ENCODE measurements at regions not wholly inside any gene's neighbourhood (a gene's known extent, or its start where the extent isn't known, plus 50 kb on each side); places are given as distances from the start of the nearest gene placed in this dataset.

- H3K27ac ChIP-seq (ENCODE audit: low read depth in 1 of 2, low read length in 2 of 2), result no peak overlapping the region
- peaks cover 0 to 7% of the 10 kb centered on the region in 2 donors for H3K4me1 ChIP-seq (ENCODE audit: control insufficient read depth in 1 of 2, insufficient read depth in 2 of 2, low read length in 2 of 2)
- DNase-seq, result no peak
- 94 to 96% methylated on average over 6 of the region's 6 CpGs for WGBS, 2 donors
- H3K4me3 ChIP-seq (ENCODE audit: low read length in 2 of 2), result no peak overlapping the region
- no peaks in the 10 kb centered on the region for H3K27me3 ChIP-seq (ENCODE audit: control insufficient read depth in 1 of 2, insufficient read depth in 2 of 2, low read length in 1 of 2)
- intact Hi-C loops (cut with DNase I), result no loop called here
- H3K9me3 ChIP-seq (ENCODE audit: control insufficient read depth, low read length), result no peaks in the 10 kb centered on the region
- no peak for ATAC-seq (ENCODE audit: low FRiP score)
- no peaks in the 10 kb centered on the region for H3K36me3 ChIP-seq (ENCODE audit: control insufficient read depth in 1 of 2, insufficient read depth in 2 of 2, low read length in 1 of 2)
Observed at GRCh38 chr6:166677941-166678340, 50.9 kb upstream of the RPS6KA2 start.

Measured in aorta (tissue), 5 donors.